ENCODE measurements at regions not wholly inside any gene's neighbourhood (a gene's known extent, or its start where the extent isn't known, plus 50 kb on each side); places are given as distances from the start of the nearest gene placed in this dataset.
A peak's percentile ranks its signal among the peaks of the same experiment; 100 is the strongest.

DNA sequence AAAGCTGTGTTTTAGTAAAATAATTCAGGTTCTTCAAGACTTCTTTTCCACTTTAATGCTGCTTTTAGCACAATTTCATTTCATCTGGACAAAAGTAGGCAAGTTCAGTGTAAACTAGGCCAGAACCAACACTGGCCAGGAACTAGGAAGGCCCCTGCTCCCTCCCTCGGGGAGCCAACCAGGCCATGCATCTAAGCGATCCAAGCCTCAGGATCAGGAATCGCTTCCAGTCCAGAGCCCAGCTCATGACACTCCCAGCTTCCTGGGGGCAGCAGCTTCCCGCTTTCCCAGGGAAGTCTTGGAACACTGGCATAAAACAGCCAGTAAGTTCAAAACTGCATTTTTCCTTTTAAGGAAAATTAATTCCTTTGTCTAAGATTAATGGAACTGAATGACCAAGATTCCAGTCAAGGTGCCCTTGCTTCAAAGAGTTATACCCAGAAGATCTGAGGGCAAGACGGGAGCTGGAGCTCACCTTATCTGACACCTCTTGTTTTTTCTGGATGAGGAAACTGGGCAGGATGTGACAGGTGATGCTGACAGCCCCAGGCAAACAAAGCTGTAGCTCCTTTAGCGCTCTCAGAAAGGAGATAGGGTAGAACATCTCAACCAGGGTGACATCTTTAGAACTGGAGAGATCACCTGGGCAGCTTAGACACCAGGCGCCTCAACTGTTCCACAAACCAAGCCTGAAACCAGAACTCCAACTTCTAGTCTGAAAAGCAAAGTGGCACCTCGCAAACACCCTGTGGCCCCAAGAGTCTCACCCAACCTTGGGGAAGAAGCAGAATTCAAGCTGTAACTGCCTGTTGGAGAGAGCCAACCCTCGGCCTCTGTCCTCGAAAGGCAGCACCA is 61.4 kb upstream of the PNMA1 start:
- Histone ChIP-seq H2AFZ (ENCODE audit: low read length) (no peak overlapping the region), H3K4me2 (ENCODE audit: low read depth, low read length, poor library complexity, severe bottlenecking) (no peak overlapping the region), H3K9ac (ENCODE audit: low read depth, low read length, poor library complexity, severe bottlenecking) (peak overlapping the region; percentile 10), H3K4me1 (ENCODE audit: insufficient read depth, low read length, poor library complexity, severe bottlenecking) (peaks cover 32% of the 10 kb centered on the region), H3K4me3 (ENCODE audit: low read length, poor library complexity, severe bottlenecking) (no peak overlapping the region), H3F3A (ENCODE audit: low read depth) (no peaks in the 10 kb centered on the region), H3K79me2 (ENCODE audit: insufficient read depth, low read length) (peaks cover 94% of the 10 kb centered on the region), H3K9me2 (replicated peaks; ENCODE audit: low read depth, low read length) (no peaks in the 10 kb centered on the region), H3K36me3 (ENCODE audit: insufficient read depth, low read length) (no peaks in the 10 kb centered on the region), H3K9me3 (ENCODE audit: insufficient read depth, low read depth, low read length) (no peaks in the 10 kb centered on the region), H4K20me1 (ENCODE audit: insufficient read depth, low read length, poor library complexity, severe bottlenecking) (peaks cover 54% of the 10 kb centered on the region), H3K27me3 (ENCODE audit: insufficient read depth, low read length, poor library complexity, severe bottlenecking) (no peaks in the 10 kb centered on the region)
- TF ChIP-seq EZH2phosphoT487 (IDR thresholded peaks at IDR 0.05; ENCODE audit: borderline replicate concordance) (no peak), CTCF (conservative IDR thresholded peaks at IDR 0.05; ENCODE audit: low read length) (no peak)

- H3K4me2 ChIP-seq (ENCODE audit: low read depth, low read length, poor library complexity, severe bottlenecking): peak overlapping the region; percentile 25
- peaks cover 33% of the 10 kb centered on the region for H3K4me1 ChIP-seq (ENCODE audit: insufficient read depth, low read length, poor library complexity, severe bottlenecking)
- no peaks in the 10 kb centered on the region for H3K9me2 ChIP-seq (replicated peaks; ENCODE audit: low read depth, low read length)
- no peak overlapping the region for H3K4me3 ChIP-seq (ENCODE audit: low read length, poor library complexity, severe bottlenecking)
- peaks cover 58% of the 10 kb centered on the region for H4K20me1 ChIP-seq (ENCODE audit: insufficient read depth, low read length, poor library complexity, severe bottlenecking)
- peaks cover 94% of the 10 kb centered on the region for H3K79me2 ChIP-seq (ENCODE audit: insufficient read depth, low read length)
- peak overlapping the region; percentile 10 for H3K9ac ChIP-seq (ENCODE audit: low read depth, low read length, poor library complexity, severe bottlenecking)
- H3F3A ChIP-seq (ENCODE audit: low read depth): no peaks in the 10 kb centered on the region
- H3K9me3 ChIP-seq (ENCODE audit: insufficient read depth, low read depth, low read length): no peaks in the 10 kb centered on the region
- no peak for TF ChIP-seq CTCF (conservative IDR thresholded peaks at IDR 0.05; ENCODE audit: low read length)
- TF ChIP-seq EZH2phosphoT487 (IDR thresholded peaks at IDR 0.05; ENCODE audit: borderline replicate concordance): no peak
- H3K27me3 ChIP-seq (ENCODE audit: insufficient read depth, low read length, poor library complexity, severe bottlenecking): no peaks in the 10 kb centered on the region
- H3K36me3 ChIP-seq (ENCODE audit: insufficient read depth, low read length): no peaks in the 10 kb centered on the region
- no peak overlapping the region for H2AFZ ChIP-seq (ENCODE audit: low read length)
These were observed 60.5 kb upstream of the PNMA1 start for GRCh38 chr14:73774671-73775070.

DNA sequence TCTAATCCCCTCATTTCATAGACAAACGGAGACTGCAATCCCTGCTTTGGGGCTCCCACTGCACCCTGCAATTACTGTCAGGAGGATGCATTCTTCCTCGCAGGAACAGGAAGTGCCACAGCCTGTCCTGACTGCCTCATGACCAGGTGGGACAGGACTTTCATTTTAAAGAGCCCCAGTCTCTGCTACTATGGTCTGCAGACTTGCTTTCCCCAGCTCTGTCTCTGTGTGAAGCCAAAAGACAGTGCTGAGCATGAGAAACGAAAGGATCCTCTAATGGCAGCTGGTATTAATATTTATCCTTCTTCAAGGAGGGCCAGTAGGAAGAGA is 60.0 kb upstream of the PNMA1 start:
- H3F3A ChIP-seq (ENCODE audit: low read depth): no peaks in the 10 kb centered on the region
- no peaks in the 10 kb centered on the region for H3K9me2 ChIP-seq (replicated peaks; ENCODE audit: low read depth, low read length)
- H3K79me2 ChIP-seq (ENCODE audit: insufficient read depth, low read length): peaks cover 98% of the 10 kb centered on the region
- peak overlapping the region; percentile 25 for H3K4me2 ChIP-seq (ENCODE audit: low read depth, low read length, poor library complexity, severe bottlenecking)
- no peaks in the 10 kb centered on the region for H3K27me3 ChIP-seq (ENCODE audit: insufficient read depth, low read length, poor library complexity, severe bottlenecking)
- no peak overlapping the region for H2AFZ ChIP-seq (ENCODE audit: low read length)
- H3K36me3 ChIP-seq (ENCODE audit: insufficient read depth, low read length): no peaks in the 10 kb centered on the region
- H3K4me1 ChIP-seq (ENCODE audit: insufficient read depth, low read length, poor library complexity, severe bottlenecking): peaks cover 33% of the 10 kb centered on the region
- H4K20me1 ChIP-seq (ENCODE audit: insufficient read depth, low read length, poor library complexity, severe bottlenecking): peaks cover 60% of the 10 kb centered on the region
- no peak overlapping the region for H3K4me3 ChIP-seq (ENCODE audit: low read length, poor library complexity, severe bottlenecking)
- TF ChIP-seq CTCF (conservative IDR thresholded peaks at IDR 0.05; ENCODE audit: low read length) (no peak), EZH2phosphoT487 (IDR thresholded peaks at IDR 0.05; ENCODE audit: borderline replicate concordance) (no peak)
- no peaks in the 10 kb centered on the region for H3K9me3 ChIP-seq (ENCODE audit: insufficient read depth, low read depth, low read length)
- H3K9ac ChIP-seq (ENCODE audit: low read depth, low read length, poor library complexity, severe bottlenecking): peak overlapping the region; percentile 10
